ENCODE measurements at regions not wholly inside any gene's neighbourhood (a gene's known extent, or its start where the extent isn't known, plus 50 kb on each side); places are given as distances from the start of the nearest gene placed in this dataset.

DNA sequence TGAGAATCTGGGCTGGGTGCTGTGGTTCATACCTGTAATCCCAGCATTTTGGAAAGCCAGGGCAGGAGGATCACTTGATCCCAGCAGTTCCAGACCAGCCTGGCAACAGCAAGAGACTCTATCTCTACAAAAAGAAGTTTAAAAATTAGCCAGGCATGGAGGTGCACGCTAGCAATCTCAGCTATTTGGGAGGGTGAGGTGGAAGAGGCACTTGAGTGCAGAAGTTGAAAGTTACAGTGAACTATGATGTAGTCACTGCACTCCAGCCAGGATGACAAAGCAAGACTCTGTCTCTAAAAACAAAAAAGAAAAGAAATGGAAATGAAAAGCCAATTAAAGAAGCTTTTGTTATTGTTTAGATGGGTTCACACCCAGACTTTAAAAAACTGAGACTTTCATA lies 131.6 kb upstream of the RASA1 start:
- TF ChIP-seq, protein P1, sequence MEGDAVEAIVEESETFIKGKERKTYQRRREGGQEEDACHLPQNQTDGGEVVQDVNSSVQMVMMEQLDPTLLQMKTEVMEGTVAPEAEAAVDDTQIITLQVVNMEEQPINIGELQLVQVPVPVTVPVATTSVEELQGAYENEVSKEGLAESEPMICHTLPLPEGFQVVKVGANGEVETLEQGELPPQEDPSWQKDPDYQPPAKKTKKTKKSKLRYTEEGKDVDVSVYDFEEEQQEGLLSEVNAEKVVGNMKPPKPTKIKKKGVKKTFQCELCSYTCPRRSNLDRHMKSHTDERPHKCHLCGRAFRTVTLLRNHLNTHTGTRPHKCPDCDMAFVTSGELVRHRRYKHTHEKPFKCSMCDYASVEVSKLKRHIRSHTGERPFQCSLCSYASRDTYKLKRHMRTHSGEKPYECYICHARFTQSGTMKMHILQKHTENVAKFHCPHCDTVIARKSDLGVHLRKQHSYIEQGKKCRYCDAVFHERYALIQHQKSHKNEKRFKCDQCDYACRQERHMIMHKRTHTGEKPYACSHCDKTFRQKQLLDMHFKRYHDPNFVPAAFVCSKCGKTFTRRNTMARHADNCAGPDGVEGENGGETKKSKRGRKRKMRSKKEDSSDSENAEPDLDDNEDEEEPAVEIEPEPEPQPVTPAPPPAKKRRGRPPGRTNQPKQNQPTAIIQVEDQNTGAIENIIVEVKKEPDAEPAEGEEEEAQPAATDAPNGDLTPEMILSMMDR (IDR thresholded peaks at IDR 0.05; ENCODE audit: unreplicated experiment) = no peak
- H3K27ac Mint-ChIP-seq (ENCODE audit: unreplicated experiment) = no peak overlapping the region
- no peaks in the 10 kb centered on the region for H3K9me3 Mint-ChIP-seq (ENCODE audit: unreplicated experiment)
- H3K27me3 Mint-ChIP-seq (ENCODE audit: unreplicated experiment) = no peaks in the 10 kb centered on the region
- no peak overlapping the region for H3K4me3 Mint-ChIP-seq (ENCODE audit: unreplicated experiment)
- no peak for DNase-seq (ENCODE audit: low spot score)
- peaks cover 4% of the 10 kb centered on the region for H3K4me1 Mint-ChIP-seq (ENCODE audit: unreplicated experiment)
- no peaks in the 10 kb centered on the region for H3K36me3 Mint-ChIP-seq (ENCODE audit: low read depth, unreplicated experiment)

DNA sequence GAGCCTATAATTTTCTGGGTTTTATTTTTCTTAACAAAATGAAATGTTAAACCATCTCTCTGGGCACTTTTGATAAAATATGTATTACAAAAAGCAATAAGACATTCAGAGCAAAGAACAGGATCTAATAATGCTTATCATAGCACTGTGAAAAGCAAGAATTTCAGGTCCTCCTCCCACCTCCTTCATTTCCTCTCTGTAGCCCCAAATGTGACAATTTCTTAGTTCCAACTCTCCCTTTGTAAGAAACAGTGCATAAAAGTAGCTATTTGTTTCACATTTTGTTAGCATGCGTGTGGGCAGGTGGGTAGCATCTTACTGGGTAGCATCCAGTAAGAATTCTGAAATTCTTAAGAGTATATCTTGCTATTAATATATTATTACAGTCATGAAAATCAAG lies 130.9 kb upstream of the RASA1 start:
- H3K4me1 Mint-ChIP-seq (ENCODE audit: unreplicated experiment) = peaks cover 4% of the 10 kb centered on the region
- TF ChIP-seq, protein P1 (IDR thresholded peaks at IDR 0.05; ENCODE audit: unreplicated experiment) = no peak
- no peaks in the 10 kb centered on the region for H3K36me3 Mint-ChIP-seq (ENCODE audit: low read depth, unreplicated experiment)
- H3K9me3 Mint-ChIP-seq (ENCODE audit: unreplicated experiment) = no peaks in the 10 kb centered on the region
- no peak overlapping the region for H3K4me3 Mint-ChIP-seq (ENCODE audit: unreplicated experiment)
- H3K27ac Mint-ChIP-seq (ENCODE audit: unreplicated experiment) = no peak overlapping the region
- DNase-seq (ENCODE audit: low spot score) = no peak
- H3K27me3 Mint-ChIP-seq (ENCODE audit: unreplicated experiment) = no peaks in the 10 kb centered on the region

DNA sequence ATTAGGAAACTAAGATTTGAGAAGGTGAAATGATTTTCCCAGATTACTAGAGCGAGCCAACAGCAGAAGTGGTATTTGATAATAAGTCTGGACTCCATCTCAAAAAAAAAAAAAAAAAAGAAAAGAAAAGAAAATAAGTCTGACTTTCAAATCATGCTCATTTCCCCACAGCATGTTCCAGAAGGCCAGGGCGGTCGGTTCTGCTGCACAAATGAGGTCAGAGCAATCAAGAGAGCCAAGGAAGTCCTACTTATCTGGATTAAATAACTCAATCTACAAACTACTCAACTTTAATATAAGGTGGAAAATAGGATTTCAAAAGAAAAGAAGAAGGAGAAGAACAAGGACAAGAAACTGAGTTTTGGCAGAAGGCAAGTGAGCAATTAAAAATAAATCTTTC lies 130.4 kb upstream of the RASA1 start:
- Mint-ChIP-seq H3K9me3 (ENCODE audit: unreplicated experiment) (no peaks in the 10 kb centered on the region), H3K36me3 (ENCODE audit: low read depth, unreplicated experiment) (no peaks in the 10 kb centered on the region), H3K27me3 (ENCODE audit: unreplicated experiment) (no peaks in the 10 kb centered on the region), H3K4me1 (ENCODE audit: unreplicated experiment) (peaks cover 4% of the 10 kb centered on the region), H3K27ac (ENCODE audit: unreplicated experiment) (no peak overlapping the region), H3K4me3 (ENCODE audit: unreplicated experiment) (no peak overlapping the region)
- DNase-seq (ENCODE audit: low spot score) = no peak
- TF ChIP-seq, protein P1 (IDR thresholded peaks at IDR 0.05; ENCODE audit: unreplicated experiment) = no peak

DNA sequence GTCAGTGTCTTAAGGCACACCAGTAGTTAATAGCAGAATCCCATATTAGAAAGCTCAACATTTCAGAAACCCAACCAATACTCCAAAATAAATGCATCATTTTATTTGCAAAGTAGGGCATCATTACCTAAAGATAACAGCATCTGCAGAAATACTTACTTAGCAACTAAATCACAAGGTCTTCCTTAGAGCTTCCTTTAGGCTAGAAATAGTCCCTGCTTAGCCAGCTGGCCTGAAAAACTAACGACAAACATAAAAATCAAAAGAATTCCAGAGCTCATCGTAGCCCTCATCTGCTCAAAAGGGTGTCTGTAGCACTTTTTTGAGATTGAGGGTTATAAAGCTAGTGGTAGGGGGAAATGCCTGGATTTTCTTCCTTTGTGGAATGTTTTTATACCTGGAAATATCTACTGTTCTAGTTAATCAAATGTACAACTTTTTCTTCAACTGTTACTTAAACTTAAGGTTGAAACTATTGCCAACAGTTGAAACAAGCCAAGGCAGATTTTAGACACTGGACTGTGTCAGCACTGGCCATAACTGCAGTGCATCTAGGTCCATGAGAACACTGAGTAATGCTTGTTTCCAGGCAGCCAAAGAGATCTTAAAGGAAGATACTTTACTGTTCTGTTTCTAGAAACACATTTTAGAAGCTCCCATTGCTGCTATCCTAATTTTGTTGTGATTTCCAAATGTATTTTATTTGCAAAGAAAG lies 129.4 kb upstream of the RASA1 start:
- Mint-ChIP-seq H3K4me3 (ENCODE audit: unreplicated experiment) (no peak overlapping the region), H3K27me3 (ENCODE audit: unreplicated experiment) (no peaks in the 10 kb centered on the region), H3K4me1 (ENCODE audit: unreplicated experiment) (peaks cover 4% of the 10 kb centered on the region), H3K9me3 (ENCODE audit: unreplicated experiment) (no peaks in the 10 kb centered on the region), H3K27ac (ENCODE audit: unreplicated experiment) (no peak overlapping the region), H3K36me3 (ENCODE audit: low read depth, unreplicated experiment) (no peaks in the 10 kb centered on the region)
- DNase-seq (ENCODE audit: low spot score) = no peak
- TF ChIP-seq, protein P1 (IDR thresholded peaks at IDR 0.05; ENCODE audit: unreplicated experiment) = no peak

DNA sequence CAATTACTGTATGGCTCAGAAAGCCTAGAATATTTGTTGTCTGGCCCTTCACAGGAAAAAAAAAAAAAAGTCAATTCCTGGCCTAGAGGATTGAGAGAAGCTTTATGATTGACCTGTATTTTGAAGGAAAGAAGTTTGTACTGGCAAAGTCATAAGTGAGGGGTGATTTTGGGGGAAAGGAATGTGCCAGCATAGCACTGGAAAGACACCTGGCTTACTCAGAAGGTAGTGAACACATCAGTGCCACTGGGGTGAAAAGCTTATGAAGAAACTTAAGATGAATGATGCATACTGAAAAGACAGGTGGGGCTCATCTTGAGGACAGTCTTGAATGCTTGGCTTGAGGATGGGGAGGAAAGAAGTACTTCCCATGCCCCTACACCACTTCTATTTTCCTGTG lies 127.9 kb upstream of the RASA1 start:
- Mint-ChIP-seq H3K4me1 (ENCODE audit: unreplicated experiment) (peaks cover 4% of the 10 kb centered on the region), H3K9me3 (ENCODE audit: unreplicated experiment) (no peaks in the 10 kb centered on the region), H3K27ac (ENCODE audit: unreplicated experiment) (no peak overlapping the region), H3K36me3 (ENCODE audit: low read depth, unreplicated experiment) (no peaks in the 10 kb centered on the region), H3K27me3 (ENCODE audit: unreplicated experiment) (no peaks in the 10 kb centered on the region), H3K4me3 (ENCODE audit: unreplicated experiment) (no peak overlapping the region)
- TF ChIP-seq, protein P1 (IDR thresholded peaks at IDR 0.05; ENCODE audit: unreplicated experiment) = no peak
- DNase-seq (ENCODE audit: low spot score) = no peak

Measured in endothelial cell (in vitro differentiated cells).